T-helper 1 cell treated with Interleukin-12 subunit alpha and Interleukin-12 subunit beta and Interleukin-4 antibody, amounts not matched to agents 30 μg/mL and 1 μg/mL, for 36 hours (primary cell): ENCODE measurements at regions not wholly inside any gene's neighbourhood (a gene's known extent, or its start where the extent isn't known, plus 50 kb on each side); places are given as distances from the start of the nearest gene placed in this dataset.
"Not testable (repeated sequence)": the region's sequence is repeated elsewhere in the genome, so short reads cannot be mapped to it uniquely, and the experiment has no call there.

Experiments used
- H3K27ac Mint-ChIP-seq: one replicate; pipeline ENCODE4 v1.8.0; 2021; ENCODE audit warnings: mild to moderate bottlenecking, mixed read lengths
- H3K27me3 Mint-ChIP-seq: one replicate; pipeline ENCODE4 v1.8.0; 2021; ENCODE audit warnings: low read depth, mixed read lengths
- H3K36me3 Mint-ChIP-seq: one replicate; pipeline ENCODE4 v1.8.0; 2021; ENCODE audit warnings: low read depth, mixed read lengths
- H3K4me1 Mint-ChIP-seq: one replicate; pipeline ENCODE4 v1.8.0; 2021; ENCODE audit warnings: low read depth, mixed read lengths
- H3K4me3 Mint-ChIP-seq: one replicate; pipeline ENCODE4 v1.8.0; 2021; ENCODE audit warnings: mild to moderate bottlenecking, moderate library complexity, mixed read lengths
- H3K9me3 Mint-ChIP-seq: one replicate; pipeline ENCODE4 v1.8.0; 2021; ENCODE audit warnings: mixed read lengths

GRCh38 chr1:146459939-146460338 is 231.1 kb upstream of the NOTCH2NLA start:
- H3K27ac Mint-ChIP-seq, H3K36me3 Mint-ChIP-seq, H3K9me3 Mint-ChIP-seq, H3K4me3 Mint-ChIP-seq, H3K27me3 Mint-ChIP-seq: not testable (repeated sequence)
- peaks cover 12% of the 10 kb centered on the region for H3K4me1 Mint-ChIP-seq

- H3K9me3 Mint-ChIP-seq, H3K27ac Mint-ChIP-seq, H3K27me3 Mint-ChIP-seq, H3K4me3 Mint-ChIP-seq, H3K4me1 Mint-ChIP-seq, H3K36me3 Mint-ChIP-seq: not testable (repeated sequence)
These were observed 230.5 kb upstream of the NOTCH2NLA start for GRCh38 chr1:146459308-146459707.

GRCh38 chr1:146448877-146449246 is 220.0 kb upstream of the NOTCH2NLA start:
- not testable (repeated sequence) for H3K27me3 Mint-ChIP-seq, H3K36me3 Mint-ChIP-seq, H3K4me1 Mint-ChIP-seq, H3K4me3 Mint-ChIP-seq, H3K27ac Mint-ChIP-seq, H3K9me3 Mint-ChIP-seq

- not testable (repeated sequence) for H3K27ac Mint-ChIP-seq, H3K27me3 Mint-ChIP-seq, H3K4me1 Mint-ChIP-seq, H3K4me3 Mint-ChIP-seq, H3K9me3 Mint-ChIP-seq, H3K36me3 Mint-ChIP-seq
These were observed 219.5 kb upstream of the NOTCH2NLA start for GRCh38 chr1:146448212-146448876.

GRCh38 chr1:146443871-146444222 is 215.0 kb upstream of the NOTCH2NLA start:
- H3K27me3 Mint-ChIP-seq, H3K4me1 Mint-ChIP-seq, H3K9me3 Mint-ChIP-seq, H3K36me3 Mint-ChIP-seq: not testable (repeated sequence)
- Mint-ChIP-seq H3K4me3 (peak overlapping the region; percentile 78), H3K27ac (peak overlapping the region; percentile 41)

GRCh38 chr1:146443088-146443870 is 214.5 kb upstream of the NOTCH2NLA start:
- not testable (repeated sequence) for H3K27ac Mint-ChIP-seq, H3K36me3 Mint-ChIP-seq, H3K4me3 Mint-ChIP-seq, H3K4me1 Mint-ChIP-seq, H3K9me3 Mint-ChIP-seq, H3K27me3 Mint-ChIP-seq

GRCh38 chr1:146438543-146438942 is 209.7 kb upstream of the NOTCH2NLA start:
- H3K4me3 Mint-ChIP-seq, H3K4me1 Mint-ChIP-seq, H3K27me3 Mint-ChIP-seq, H3K27ac Mint-ChIP-seq, H3K36me3 Mint-ChIP-seq, H3K9me3 Mint-ChIP-seq: not testable (repeated sequence)

GRCh38 chr1:146416642-146417041 is 187.8 kb upstream of the NOTCH2NLA start:
- H3K27ac Mint-ChIP-seq, H3K9me3 Mint-ChIP-seq, H3K36me3 Mint-ChIP-seq, H3K27me3 Mint-ChIP-seq, H3K4me1 Mint-ChIP-seq, H3K4me3 Mint-ChIP-seq: not testable (repeated sequence)

GRCh38 chr1:146415017-146415416 is 186.2 kb upstream of the NOTCH2NLA start:
- not testable (repeated sequence) for H3K9me3 Mint-ChIP-seq, H3K27ac Mint-ChIP-seq, H3K27me3 Mint-ChIP-seq, H3K36me3 Mint-ChIP-seq, H3K4me3 Mint-ChIP-seq
- H3K4me1 Mint-ChIP-seq, result peaks cover 12% of the 10 kb centered on the region

GRCh38 chr1:146413911-146414310 is 185.1 kb upstream of the NOTCH2NLA start:
- peaks cover 15% of the 10 kb centered on the region for H3K4me1 Mint-ChIP-seq
- not testable (repeated sequence) for H3K9me3 Mint-ChIP-seq, H3K36me3 Mint-ChIP-seq, H3K27me3 Mint-ChIP-seq, H3K4me3 Mint-ChIP-seq, H3K27ac Mint-ChIP-seq

GRCh38 chr1:146411923-146412322 is 183.1 kb upstream of the NOTCH2NLA start:
- H3K27ac Mint-ChIP-seq, result peak overlapping the region; percentile 87
- peak overlapping the region; percentile 59 for H3K4me3 Mint-ChIP-seq
- peaks cover 15% of the 10 kb centered on the region for H3K4me1 Mint-ChIP-seq
- H3K27me3 Mint-ChIP-seq, H3K36me3 Mint-ChIP-seq, H3K9me3 Mint-ChIP-seq: not testable (repeated sequence)

- H3K27ac Mint-ChIP-seq, result peak overlapping the region; percentile 91
- H3K27me3 Mint-ChIP-seq, H3K36me3 Mint-ChIP-seq, H3K9me3 Mint-ChIP-seq: not testable (repeated sequence)
- H3K4me3 Mint-ChIP-seq, result peak overlapping the region; percentile 64
- H3K4me1 Mint-ChIP-seq, result peaks cover 13% of the 10 kb centered on the region
These were observed 181.1 kb upstream of the NOTCH2NLA start for GRCh38 chr1:146409817-146410441.

GRCh38 chr1:146409116-146409801 is 180.4 kb upstream of the NOTCH2NLA start:
- H3K4me3 Mint-ChIP-seq, H3K9me3 Mint-ChIP-seq, H3K27me3 Mint-ChIP-seq, H3K36me3 Mint-ChIP-seq: not testable (repeated sequence)
- peak overlapping the region; percentile 91 for H3K27ac Mint-ChIP-seq
- H3K4me1 Mint-ChIP-seq, result peaks cover 13% of the 10 kb centered on the region

GRCh38 chr1:146401281-146401825 is 172.5 kb upstream of the NOTCH2NLA start:
- H3K9me3 Mint-ChIP-seq, H3K27me3 Mint-ChIP-seq, H3K36me3 Mint-ChIP-seq: not testable (repeated sequence)
- Mint-ChIP-seq H3K4me1 (peaks cover 21% of the 10 kb centered on the region), H3K4me3 (peak overlapping the region; percentile 52), H3K27ac (peak overlapping the region; percentile 79)
